ENCODE measurements at regions not wholly inside any gene's neighbourhood (a gene's known extent, or its start where the extent isn't known, plus 50 kb on each side); places are given as distances from the start of the nearest gene placed in this dataset.

DNA sequence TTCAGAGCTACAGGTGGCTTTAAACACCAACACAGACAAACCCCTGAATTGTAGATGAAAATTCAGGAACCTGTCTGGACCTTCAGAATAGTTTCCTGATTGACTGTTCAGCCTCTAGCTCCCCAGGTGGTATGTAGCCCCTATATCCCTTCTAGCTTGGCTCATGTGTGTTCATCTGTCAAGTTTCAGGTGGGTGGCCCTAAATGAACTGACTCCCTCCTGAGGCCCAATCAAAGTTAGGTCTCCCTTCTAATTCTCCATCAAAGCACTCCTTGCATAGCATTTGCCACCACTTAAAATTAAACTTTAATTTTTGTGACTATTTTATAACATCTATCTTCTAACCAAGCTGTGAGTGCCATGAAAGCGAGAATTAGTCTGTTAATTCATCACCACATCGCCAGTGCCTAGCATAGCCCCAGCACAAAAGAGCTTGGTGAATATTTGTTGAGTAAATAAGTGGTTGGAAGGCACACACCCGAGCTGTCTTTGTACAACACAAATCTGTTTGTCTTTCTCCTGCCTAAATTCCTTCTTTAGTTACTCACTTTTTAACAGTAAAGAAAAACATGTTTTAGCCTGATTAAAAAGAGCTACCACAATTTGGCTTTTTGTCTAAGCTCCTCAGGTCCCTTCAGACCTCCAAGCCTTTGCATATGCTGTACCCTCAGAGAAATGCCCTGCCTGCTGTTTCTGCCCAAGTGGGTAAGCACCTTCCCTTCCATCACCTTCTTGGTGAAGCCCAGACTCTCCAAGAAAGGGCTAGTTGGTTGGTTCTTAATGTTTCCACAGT lies 138.1 kb upstream of the HMHB1 start (continued):
- TF ChIP-seq AKAP8 (CRISPR knock-in tag; IDR thresholded peaks at IDR 0.05), result no peak
- no peak for TF ChIP-seq ZNF431 (CRISPR knock-in tag; IDR thresholded peaks at IDR 0.05; ENCODE audit: borderline replicate concordance, low read depth)
- TF ChIP-seq NFE2 (CRISPR knock-in tag; IDR thresholded peaks at IDR 0.05), result no peak
- TF ChIP-seq ZNF589 (CRISPR knock-in tag; conservative IDR thresholded peaks at IDR 0.05), result no peak
- TF ChIP-seq MBNL3 (CRISPR knock-in tag; conservative IDR thresholded peaks at IDR 0.05), result no peak
- no peak for TF ChIP-seq RBM39 (IDR thresholded peaks at IDR 0.05; ENCODE audit: low read depth, low read length, poor library complexity, severe bottlenecking)
- no peak for TF ChIP-seq TSC22D2 (CRISPR knock-in tag; IDR thresholded peaks at IDR 0.05; ENCODE audit: borderline replicate concordance)
- no peak for TF ChIP-seq HOXA9 (CRISPR knock-in tag; IDR thresholded peaks at IDR 0.05; ENCODE audit: borderline replicate concordance)
- no peak for TF ChIP-seq NR1H2 (CRISPR knock-in tag; IDR thresholded peaks at IDR 0.05; ENCODE audit: borderline replicate concordance, low read depth)
- TF ChIP-seq CBX5 (CRISPR knock-in tag; IDR thresholded peaks at IDR 0.05; ENCODE audit: borderline replicate concordance), result no peak
- no peak for TF ChIP-seq CHD4 (IDR thresholded peaks at IDR 0.05; ENCODE audit: borderline replicate concordance, low read length)
- peak; percentile 29; the same call in 1 of the 2 replicates for TF ChIP-seq ZFP82 (CRISPR knock-in tag; IDR thresholded peaks at IDR 0.05; ENCODE audit: borderline replicate concordance)
- TF ChIP-seq, protein P1, sequence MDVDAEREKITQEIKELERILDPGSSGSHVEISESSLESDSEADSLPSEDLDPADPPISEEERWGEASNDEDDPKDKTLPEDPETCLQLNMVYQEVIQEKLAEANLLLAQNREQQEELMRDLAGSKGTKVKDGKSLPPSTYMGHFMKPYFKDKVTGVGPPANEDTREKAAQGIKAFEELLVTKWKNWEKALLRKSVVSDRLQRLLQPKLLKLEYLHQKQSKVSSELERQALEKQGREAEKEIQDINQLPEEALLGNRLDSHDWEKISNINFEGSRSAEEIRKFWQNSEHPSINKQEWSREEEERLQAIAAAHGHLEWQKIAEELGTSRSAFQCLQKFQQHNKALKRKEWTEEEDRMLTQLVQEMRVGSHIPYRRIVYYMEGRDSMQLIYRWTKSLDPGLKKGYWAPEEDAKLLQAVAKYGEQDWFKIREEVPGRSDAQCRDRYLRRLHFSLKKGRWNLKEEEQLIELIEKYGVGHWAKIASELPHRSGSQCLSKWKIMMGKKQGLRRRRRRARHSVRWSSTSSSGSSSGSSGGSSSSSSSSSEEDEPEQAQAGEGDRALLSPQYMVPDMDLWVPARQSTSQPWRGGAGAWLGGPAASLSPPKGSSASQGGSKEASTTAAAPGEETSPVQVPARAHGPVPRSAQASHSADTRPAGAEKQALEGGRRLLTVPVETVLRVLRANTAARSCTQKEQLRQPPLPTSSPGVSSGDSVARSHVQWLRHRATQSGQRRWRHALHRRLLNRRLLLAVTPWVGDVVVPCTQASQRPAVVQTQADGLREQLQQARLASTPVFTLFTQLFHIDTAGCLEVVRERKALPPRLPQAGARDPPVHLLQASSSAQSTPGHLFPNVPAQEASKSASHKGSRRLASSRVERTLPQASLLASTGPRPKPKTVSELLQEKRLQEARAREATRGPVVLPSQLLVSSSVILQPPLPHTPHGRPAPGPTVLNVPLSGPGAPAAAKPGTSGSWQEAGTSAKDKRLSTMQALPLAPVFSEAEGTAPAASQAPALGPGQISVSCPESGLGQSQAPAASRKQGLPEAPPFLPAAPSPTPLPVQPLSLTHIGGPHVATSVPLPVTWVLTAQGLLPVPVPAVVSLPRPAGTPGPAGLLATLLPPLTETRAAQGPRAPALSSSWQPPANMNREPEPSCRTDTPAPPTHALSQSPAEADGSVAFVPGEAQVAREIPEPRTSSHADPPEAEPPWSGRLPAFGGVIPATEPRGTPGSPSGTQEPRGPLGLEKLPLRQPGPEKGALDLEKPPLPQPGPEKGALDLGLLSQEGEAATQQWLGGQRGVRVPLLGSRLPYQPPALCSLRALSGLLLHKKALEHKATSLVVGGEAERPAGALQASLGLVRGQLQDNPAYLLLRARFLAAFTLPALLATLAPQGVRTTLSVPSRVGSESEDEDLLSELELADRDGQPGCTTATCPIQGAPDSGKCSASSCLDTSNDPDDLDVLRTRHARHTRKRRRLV (CRISPR knock-in tag; IDR thresholded peaks at IDR 0.05), result no peak
- TF ChIP-seq ZNF75D (CRISPR knock-in tag; IDR thresholded peaks at IDR 0.05; ENCODE audit: borderline replicate concordance), result no peak
- TF ChIP-seq, protein P2, sequence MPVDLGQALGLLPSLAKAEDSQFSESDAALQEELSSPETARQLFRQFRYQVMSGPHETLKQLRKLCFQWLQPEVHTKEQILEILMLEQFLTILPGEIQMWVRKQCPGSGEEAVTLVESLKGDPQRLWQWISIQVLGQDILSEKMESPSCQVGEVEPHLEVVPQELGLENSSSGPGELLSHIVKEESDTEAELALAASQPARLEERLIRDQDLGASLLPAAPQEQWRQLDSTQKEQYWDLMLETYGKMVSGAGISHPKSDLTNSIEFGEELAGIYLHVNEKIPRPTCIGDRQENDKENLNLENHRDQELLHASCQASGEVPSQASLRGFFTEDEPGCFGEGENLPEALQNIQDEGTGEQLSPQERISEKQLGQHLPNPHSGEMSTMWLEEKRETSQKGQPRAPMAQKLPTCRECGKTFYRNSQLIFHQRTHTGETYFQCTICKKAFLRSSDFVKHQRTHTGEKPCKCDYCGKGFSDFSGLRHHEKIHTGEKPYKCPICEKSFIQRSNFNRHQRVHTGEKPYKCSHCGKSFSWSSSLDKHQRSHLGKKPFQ (CRISPR knock-in tag; IDR thresholded peaks at IDR 0.05; ENCODE audit: insufficient replicate concordance), result no peak
- no peak for TF ChIP-seq PHF8 (CRISPR knock-in tag; IDR thresholded peaks at IDR 0.05)
- no peak for TF ChIP-seq SOX13 (IDR thresholded peaks at IDR 0.05)
- peak in 1 of 2 experiments; percentile 92; a peak in 2 of 4 replicates for TF ChIP-seq SOX13 (CRISPR knock-in tag; conservative IDR thresholded peaks at IDR 0.05 in 1 of 2, IDR thresholded peaks at IDR 0.05 in 1 of 2)
- TF ChIP-seq ZNF766 (CRISPR knock-in tag; IDR thresholded peaks at IDR 0.05; ENCODE audit: borderline replicate concordance), result no peak
- no peak for TF ChIP-seq TOE1 (CRISPR knock-in tag; IDR thresholded peaks at IDR 0.05)
- TF ChIP-seq, protein P3, sequence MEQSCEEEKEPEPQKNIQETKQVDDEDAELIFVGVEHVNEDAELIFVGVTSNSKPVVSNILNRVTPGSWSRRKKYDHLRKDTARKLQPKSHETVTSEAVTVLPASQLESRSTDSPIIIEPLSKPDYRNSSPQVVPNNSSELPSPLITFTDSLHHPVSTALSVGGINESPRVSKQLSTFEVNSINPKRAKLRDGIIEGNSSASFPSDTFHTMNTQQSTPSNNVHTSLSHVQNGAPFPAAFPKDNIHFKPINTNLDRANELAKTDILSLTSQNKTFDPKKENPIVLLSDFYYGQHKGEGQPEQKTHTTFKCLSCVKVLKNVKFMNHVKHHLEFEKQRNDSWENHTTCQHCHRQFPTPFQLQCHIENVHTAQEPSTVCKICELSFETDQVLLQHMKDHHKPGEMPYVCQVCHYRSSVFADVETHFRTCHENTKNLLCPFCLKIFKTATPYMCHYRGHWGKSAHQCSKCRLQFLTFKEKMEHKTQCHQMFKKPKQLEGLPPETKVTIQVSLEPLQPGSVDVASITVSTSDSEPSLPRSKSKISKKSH (CRISPR knock-in tag; IDR thresholded peaks at IDR 0.05; ENCODE audit: borderline replicate concordance), result no peak

Measured in HepG2 (cell line).